Amniotic stem cell (primary cell): ENCODE measurements at regions not wholly inside any gene's neighbourhood (a gene's known extent, or its start where the extent isn't known, plus 50 kb on each side); places are given as distances from the start of the nearest gene placed in this dataset.

Experiments used
- DNase-seq: peaks from one replicate; lab custom pipeline; 2025; lab: John Stamatoyannopoulos, UW

GRCh38 chr21:40901691-40902090 lies 54.7 kb upstream of the DSCAM start:
- no peak for DNase-seq

DNA sequence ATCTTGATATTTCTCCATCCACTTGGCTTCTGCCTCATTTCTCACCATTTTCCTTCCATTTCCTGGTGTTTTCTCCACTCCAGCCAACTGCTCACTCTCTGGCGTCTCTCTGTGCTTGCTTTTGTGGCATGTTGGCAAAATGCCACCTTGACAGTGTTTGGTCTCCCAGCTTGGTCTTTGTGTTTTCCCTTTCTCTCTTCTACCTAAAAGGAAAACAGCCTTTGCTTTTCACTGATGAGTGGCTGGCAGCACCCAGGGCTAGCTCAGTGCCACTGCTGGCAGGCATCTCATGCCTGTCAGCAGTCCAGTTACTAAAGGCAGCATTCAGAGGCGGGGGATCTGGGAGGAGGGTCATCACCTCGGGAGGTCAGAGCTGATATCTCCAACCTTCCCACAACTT lies 55.3 kb upstream of the DSCAM start:
- DNase-seq, result no peak

- DNase-seq, result no peak
These were observed 56.0 kb upstream of the DSCAM start for GRCh38 chr21:40902993-40903392.

DNA sequence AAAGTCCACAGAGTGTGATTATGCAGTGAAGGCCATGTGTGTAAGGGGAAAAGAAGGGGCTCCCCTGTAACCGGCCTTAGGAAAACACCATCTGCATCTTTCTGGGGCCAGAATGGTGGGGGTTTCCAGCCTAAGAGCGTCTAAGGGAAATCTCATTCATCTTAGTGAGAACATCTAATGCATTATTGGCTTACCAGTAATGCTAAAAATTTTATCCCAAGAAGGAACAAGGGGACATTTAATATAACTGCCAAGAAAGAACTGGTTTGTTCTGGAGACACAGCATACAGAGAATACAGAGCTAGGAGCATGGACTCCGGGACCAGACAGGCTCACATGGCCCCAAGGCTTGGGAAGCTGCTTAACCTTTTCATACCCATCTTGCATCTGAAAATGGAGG lies 58.3 kb upstream of the DSCAM start:
- no peak for DNase-seq

GRCh38 chr21:40912375-40912774 lies 65.4 kb upstream of the DSCAM start:
- DNase-seq, result no peak

DNA sequence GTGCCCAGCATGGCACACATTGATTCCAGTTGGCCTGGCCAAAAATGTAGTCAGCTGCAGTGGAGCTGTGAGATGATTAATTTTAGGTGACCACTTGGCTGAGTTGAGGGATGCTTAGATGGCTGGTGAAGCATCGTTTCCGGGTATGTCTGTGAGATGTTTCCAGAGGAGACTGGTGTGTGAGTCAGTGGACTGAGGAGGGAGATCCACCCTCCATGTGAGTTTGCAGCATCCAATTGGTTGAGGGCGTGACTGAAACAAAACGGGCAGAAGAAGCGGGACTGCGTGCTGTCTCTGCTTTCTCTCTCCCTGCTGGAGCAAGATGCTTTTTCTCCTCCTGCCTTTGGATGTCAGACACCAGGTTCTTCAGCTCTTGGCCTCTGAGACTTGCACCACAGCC lies 68.2 kb upstream of the DSCAM start:
- DNase-seq, result no peak

DNA sequence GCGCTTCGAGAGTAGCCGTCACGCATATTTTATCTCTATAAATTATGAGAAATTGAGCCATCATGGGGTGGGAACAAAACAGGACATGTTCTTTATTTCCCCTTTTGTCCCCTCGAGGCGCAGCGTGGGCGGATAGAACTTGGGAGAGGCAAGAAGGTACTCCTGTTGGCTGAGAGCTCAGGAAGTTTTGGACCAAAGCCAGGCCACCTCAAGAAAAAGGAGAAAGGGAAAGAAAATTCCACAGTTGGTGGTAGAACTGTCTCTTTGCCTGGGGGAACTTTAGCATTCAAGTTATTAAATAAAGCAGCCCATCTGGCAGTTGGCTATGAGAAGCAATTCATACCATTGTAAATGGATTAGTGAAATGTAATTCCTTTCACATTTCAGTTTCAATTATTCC lies 76.4 kb upstream of the DSCAM start:
- no peak for DNase-seq

- no peak for DNase-seq
These were observed 76.9 kb upstream of the DSCAM start for GRCh38 chr21:40923901-40924300.

DNA sequence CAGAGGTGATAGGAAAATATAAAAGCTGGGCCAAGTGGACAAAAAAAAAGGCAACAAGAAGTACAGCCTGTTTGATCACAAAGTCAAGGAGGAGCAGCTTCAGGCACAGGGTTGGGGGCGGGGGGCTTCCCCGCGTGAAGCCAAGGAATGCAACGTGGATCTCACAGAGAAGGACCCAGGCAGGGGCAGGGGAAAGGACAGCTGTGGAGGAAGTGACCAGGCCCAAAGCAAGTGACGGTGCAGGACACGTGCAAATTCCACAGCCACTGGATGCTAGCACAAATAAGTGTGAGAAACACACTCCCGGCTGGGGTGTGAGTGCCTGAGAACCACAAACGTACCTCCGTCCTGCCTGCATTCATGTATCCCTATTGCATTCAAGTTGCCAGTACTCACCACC lies 77.7 kb upstream of the DSCAM start:
- no peak for DNase-seq

- DNase-seq, result no peak
These were observed 79.3 kb upstream of the DSCAM start for GRCh38 chr21:40926238-40926637.

DNA sequence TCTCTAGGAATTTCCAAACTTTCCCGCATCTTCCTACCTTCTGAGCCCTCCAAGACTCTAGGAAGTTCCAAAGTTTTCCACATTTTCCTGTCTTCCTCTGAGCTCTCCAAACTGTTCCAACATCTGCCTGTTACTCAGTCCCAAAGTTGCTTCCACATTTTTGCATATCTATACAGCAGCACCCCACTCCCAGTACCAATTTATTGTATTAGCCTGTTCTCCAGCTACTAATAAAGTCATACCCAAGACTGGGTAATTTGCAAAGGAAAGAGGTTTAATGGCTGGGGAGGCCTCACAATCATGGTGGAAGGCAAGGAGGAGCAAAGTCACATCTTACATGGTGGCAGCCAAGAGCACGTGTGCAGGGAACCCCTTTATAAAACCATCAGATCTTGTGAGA lies 82.9 kb upstream of the DSCAM start:
- DNase-seq, result no peak

- no peak for DNase-seq
These were observed 84.2 kb upstream of the DSCAM start for GRCh38 chr21:40931197-40931596.

DNA sequence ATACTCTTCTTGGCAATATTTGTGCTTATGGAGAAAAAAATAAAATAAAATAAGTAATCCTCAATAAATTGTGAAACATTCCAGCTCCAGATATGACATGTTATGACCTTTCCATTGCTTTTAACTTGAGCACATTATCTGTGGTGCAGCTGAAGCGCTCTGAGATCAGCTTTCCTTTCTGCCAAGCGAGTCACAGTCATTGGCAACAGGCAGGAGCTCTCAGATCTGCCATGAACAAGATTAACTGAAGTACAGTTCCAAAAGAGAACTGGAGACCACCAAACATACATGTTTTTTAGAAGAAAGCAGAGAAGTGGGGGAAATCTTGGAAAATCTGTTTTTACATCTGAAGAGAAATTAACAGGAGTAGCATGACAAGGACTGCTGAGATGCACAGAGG lies 89.2 kb upstream of the DSCAM start:
- DNase-seq, result no peak

- DNase-seq, result no peak
These were observed 89.9 kb upstream of the DSCAM start for GRCh38 chr21:40936771-40937261.

DNA sequence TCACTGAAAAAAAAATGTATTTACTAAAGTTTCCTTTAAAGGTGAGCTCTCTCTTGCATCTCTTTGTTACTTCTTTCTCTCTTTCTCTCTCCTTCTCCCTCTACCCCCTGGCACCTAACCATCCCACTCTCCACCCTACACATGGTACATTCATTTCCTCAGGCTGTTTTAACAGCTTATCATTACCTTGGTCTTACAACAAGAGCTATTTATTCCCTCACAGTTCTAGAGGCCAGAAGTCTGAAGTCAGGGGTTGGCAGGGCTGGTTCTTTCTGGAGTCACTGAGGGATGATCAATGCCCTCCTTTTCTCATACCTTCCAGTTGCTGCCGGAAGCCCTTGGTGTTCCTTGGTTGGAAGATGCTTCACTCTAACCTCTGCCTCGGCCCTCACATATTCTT lies 91.1 kb upstream of the DSCAM start:
- DNase-seq, result no peak

DNA sequence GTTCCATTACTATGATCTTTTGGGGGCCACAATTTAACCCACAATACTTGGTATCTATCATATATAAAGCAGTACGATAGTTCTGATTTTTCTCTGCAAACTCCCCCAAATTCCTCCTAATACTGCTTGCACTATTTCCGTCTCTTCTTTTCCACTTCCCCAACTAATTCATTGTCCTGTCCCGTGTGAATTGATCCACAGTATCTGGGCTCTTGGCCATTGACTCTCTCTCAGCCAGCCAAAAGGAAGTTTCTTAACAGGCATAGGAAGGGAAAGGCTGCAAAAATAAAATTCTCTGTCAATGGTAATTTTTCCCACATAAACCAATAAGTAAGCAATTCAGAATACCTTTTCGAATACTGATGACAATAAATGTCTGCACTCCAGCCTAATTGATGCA lies 91.7 kb upstream of the DSCAM start:
- DNase-seq, result no peak

GRCh38 chr21:40947713-40948112 lies 100.8 kb upstream of the DSCAM start:
- no peak for DNase-seq

DNA sequence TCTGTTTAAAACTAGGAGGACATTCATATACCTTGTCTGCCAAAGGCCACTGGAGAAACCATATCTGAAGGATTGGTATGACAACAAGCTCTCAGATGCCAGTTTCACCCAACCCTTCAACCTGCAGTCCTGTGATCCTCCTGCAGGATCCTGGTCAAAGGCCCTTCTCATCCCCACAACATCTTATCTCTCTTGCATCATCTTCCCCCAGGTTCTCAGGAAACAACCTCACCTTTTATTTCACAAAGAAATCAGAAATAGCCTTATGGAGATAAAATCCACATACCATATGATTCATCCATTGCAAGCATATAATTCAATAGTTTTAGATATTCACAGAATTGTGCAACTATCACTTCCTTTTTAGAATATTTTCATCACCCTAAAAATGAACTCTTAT lies 104.0 kb upstream of the DSCAM start:
- DNase-seq, result no peak

GRCh38 chr21:40952551-40953323 lies 105.8 kb upstream of the DSCAM start:
- no peak for DNase-seq

- peak; percentile 6 for DNase-seq
These were observed 117.7 kb upstream of the DSCAM start for GRCh38 chr21:40964691-40965090.

GRCh38 chr21:40967771-40968170 lies 120.8 kb upstream of the DSCAM start:
- DNase-seq, result no peak

DNA sequence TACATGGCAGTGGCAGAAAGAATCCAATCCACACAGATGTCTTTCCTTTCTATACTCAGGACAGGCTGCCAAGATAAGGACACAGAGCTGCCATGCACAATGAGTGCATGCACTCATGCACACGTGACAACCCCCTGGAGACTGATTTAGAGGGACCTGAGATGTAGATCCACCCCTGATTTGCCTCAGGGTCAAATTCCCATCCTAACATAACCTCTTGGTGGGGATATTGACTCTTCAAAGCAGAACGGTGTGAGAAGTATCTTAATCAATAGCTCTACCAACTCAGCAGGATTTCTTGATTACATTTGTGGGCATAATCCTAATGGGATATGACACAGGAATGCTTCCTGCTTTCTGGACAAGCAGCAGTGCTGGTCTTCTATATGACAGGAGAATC lies 125.2 kb upstream of the DSCAM start:
- DNase-seq, result no peak

GRCh38 chr21:40976198-40977109 lies 129.5 kb upstream of the DSCAM start:
- no peak for DNase-seq
